Activated CD4-positive, alpha-beta T cell treated with anti-CD3 and anti-CD28 coated beads, Interleukin-2, amount 10 ng/mL, durations not matched to agents 7 days and 5 days (primary cell): ENCODE measurements at regions not wholly inside any gene's neighbourhood (a gene's known extent, or its start where the extent isn't known, plus 50 kb on each side); places are given as distances from the start of the nearest gene placed in this dataset.
A peak's percentile ranks its signal among the peaks of the same experiment; 100 is the strongest.

Experiments
- CTCF ChIA-PET: fragments of 350-600 bp; sonication (Branson Sonifier 250); formaldehyde crosslinking; loops from one replicate; lab custom pipeline; 2021; ENCODE audit warnings: antibody characterized with exemption; lab: Charles Lee
- POLR2A ChIA-PET: fragments of 350-600 bp; sonication (Branson Sonifier 250); formaldehyde crosslinking; loops from one replicate; lab custom pipeline; 2021; ENCODE audit warnings: antibody characterized with exemption; lab: Charles Lee
- DNase-seq: peaks from one replicate; pipeline ENCODE4 v3.0.0-alpha.2; 2020
- H3K27ac Mint-ChIP-seq: one replicate; pipeline ENCODE4 v1.8.0; 2021; ENCODE audit warnings: mild to moderate bottlenecking, moderate library complexity, mixed read lengths
- H3K27me3 Mint-ChIP-seq: one replicate; pipeline ENCODE4 v1.8.0; 2021; ENCODE audit warnings: mixed read lengths
- H3K36me3 Mint-ChIP-seq: one replicate; pipeline ENCODE4 v1.8.0; 2021; ENCODE audit warnings: low read depth, mixed read lengths
- H3K4me1 Mint-ChIP-seq: one replicate; pipeline ENCODE4 v1.8.0; 2021; ENCODE audit warnings: mixed read lengths
- H3K4me3 Mint-ChIP-seq: one replicate; pipeline ENCODE4 v1.8.0; 2021; ENCODE audit warnings: mild to moderate bottlenecking, moderate library complexity, mixed read lengths
- H3K9me3 Mint-ChIP-seq: one replicate; pipeline ENCODE4 v1.8.0; 2021; ENCODE audit warnings: mixed read lengths

DNA sequence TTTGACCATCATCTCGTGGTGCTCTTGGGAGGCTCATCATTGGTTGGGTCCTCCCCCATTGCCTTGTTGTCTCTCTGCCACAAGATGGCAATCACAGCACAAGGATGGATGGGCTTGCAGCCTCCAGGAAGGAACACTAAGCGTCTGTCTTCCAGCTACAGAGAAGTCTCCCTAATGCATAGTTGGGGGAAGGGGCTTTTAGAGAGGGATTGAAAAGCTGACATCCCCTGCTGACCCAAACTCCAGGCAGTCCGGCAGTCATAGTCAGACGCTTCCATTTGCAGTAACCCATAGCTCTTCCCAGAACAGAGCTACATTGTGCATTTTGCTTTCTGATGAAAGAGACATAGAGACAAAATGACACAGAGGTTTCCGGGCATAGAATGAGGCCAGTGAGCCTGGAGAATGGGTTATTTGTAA, 111.4 kb downstream of the UTP18 start:
- peaks cover 14% of the 10 kb centered on the region for H3K4me1 Mint-ChIP-seq
- ChIA-PET POLR2A (interaction anchor here (0.6 kb wide), 1 partner anchor 323 kb away, joined by 3 read pairs; no protein-coding TSS in a partner anchor), CTCF (interaction anchor here (0.6 to 2.0 kb wide), 14 partner anchors 9 to 856 kb away, joined by 3 to 6 read pairs (median 3); no protein-coding TSS in a partner anchor)
- H3K27ac Mint-ChIP-seq: no peak overlapping the region
- no peaks in the 10 kb centered on the region for H3K36me3 Mint-ChIP-seq
- peak; percentile 41 for DNase-seq
- peaks cover 10% of the 10 kb centered on the region for H3K9me3 Mint-ChIP-seq
- no peaks in the 10 kb centered on the region for H3K27me3 Mint-ChIP-seq
- H3K4me3 Mint-ChIP-seq: no peak overlapping the region

DNA sequence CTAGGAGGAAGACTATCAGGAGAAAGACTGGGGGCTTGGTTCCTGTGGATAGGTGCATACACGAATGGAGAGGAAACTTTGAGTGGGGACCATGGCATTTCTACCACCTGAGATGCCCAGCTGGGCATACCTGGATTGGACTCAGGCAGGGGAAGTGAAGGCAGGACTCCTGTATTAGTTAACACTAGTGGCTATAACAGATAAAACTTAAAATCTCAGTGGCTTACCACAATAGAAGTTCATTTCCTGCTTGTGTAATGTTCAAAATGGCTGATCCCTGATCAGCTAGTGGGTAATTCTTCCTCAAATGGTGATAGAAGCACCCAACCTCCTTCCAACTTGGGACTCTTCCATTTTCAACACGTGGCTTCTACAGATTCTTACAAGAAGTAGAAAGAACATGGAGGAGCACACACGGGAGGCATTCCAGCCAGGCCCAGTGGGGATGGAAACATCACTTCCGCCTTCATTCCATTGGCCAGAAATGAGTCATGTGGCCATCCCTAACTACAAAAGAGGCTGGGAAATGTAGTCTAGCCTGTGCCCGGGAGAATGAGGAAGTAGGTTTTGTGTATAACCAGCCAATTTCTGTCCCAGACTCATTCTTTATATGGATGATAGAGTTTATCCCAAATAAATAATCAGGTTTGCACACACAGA, 112.1 kb downstream of the UTP18 start:
- CTCF ChIA-PET: interaction anchor here (0.6 to 2.0 kb wide), 9 partner anchors 8 to 734 kb away, joined by 3 to 6 read pairs (median 4); no protein-coding TSS in a partner anchor
- H3K4me1 Mint-ChIP-seq: peaks cover 14% of the 10 kb centered on the region
- no peak overlapping the region for H3K27ac Mint-ChIP-seq
- H3K27me3 Mint-ChIP-seq: no peaks in the 10 kb centered on the region
- no peaks in the 10 kb centered on the region for H3K36me3 Mint-ChIP-seq
- POLR2A ChIA-PET: interaction anchor here (0.6 kb wide), 1 partner anchor 322 kb away, joined by 3 read pairs; no protein-coding TSS in a partner anchor
- H3K9me3 Mint-ChIP-seq: peaks cover 10% of the 10 kb centered on the region
- H3K4me3 Mint-ChIP-seq: no peak overlapping the region
- peak; percentile 8 for DNase-seq

DNA sequence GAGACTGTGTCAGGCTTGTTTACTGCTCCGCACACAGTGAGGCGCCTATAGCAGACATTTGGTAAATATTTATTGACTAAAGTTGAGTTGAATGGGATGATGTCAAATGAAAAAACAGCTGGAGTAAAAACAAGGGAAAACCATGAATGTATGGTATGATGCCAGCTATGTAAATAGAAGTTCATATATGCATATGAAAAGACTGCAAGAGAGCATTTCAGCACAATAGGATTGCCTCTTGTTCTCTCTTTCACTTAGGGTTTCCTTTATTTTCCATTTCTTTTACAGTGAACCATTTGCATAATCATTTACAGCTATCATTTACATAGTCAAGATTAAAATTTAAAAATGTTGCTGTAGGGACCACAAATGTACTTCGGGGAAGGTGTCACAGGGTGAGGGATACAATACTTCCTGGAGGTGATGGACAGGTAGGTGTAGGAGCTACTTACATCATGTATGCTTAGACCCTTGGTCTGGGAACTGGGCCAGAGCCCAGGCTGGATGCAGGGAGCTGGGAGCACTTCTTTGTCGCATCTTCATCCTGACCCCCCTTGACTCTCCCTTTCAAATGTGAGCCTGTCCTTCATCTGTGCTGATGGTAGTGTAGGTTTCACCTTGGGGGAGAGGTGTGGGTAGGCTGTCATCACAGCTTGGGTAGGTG, 113.3 kb downstream of the UTP18 start:
- Mint-ChIP-seq H3K4me1 (peaks cover 14% of the 10 kb centered on the region), H3K27me3 (no peaks in the 10 kb centered on the region), H3K36me3 (no peaks in the 10 kb centered on the region), H3K4me3 (no peak overlapping the region), H3K27ac (no peak overlapping the region), H3K9me3 (peaks cover 10% of the 10 kb centered on the region)
- ChIA-PET POLR2A (no interaction called here), CTCF (interaction anchor here (1.6 kb wide), 1 partner anchor 9 kb away, joined by 4 read pairs; no protein-coding TSS in a partner anchor)
- no peak for DNase-seq

DNA sequence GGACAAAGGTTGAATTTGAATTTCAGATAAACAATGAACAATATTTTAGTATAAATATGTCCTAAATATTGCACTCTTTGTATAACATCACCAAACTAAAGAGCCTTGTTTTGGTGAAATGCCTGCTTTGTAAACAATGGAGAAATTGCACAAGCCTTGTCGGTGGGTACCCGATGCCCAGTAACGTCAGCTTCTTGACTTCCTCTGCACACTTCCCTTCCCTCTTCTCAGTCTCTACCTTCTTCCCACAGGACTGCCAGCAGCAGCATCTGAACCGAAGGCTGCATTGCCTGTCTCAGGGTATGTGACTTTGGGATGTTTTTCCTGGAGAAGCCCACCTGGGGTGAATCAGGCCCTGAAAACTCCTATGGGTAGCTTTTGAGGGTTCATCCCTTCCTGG, 113.9 kb downstream of the UTP18 start:
- H3K4me3 Mint-ChIP-seq: no peak overlapping the region
- peaks cover 14% of the 10 kb centered on the region for H3K4me1 Mint-ChIP-seq
- H3K9me3 Mint-ChIP-seq: peaks cover 10% of the 10 kb centered on the region
- DNase-seq: no peak
- no peak overlapping the region for H3K27ac Mint-ChIP-seq
- no peaks in the 10 kb centered on the region for H3K27me3 Mint-ChIP-seq
- CTCF ChIA-PET: no interaction called here
- no peaks in the 10 kb centered on the region for H3K36me3 Mint-ChIP-seq
- POLR2A ChIA-PET: no interaction called here

DNA sequence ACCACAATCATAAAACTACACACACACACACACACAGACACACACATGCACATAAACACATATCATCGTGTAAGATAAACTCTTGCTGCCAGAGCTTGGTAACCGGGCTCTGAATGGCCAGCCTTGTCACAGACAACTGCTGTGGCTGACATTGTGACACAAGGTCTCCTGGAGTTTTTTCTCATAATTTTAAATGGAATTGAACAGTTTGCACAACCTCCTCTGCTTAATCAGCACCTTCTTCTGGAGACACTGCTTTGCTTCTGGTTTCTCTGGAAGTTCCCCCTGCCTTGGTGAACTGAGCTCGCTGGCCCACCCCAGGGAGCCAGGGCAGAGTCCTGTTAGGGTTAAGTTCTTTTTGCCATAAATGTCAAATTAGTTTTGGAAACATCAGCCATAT, 115.4 kb downstream of the UTP18 start:
- no peak overlapping the region for H3K4me3 Mint-ChIP-seq
- H3K4me1 Mint-ChIP-seq: peaks cover 14% of the 10 kb centered on the region
- no peak overlapping the region for H3K27ac Mint-ChIP-seq
- no peak for DNase-seq
- POLR2A ChIA-PET: no interaction called here
- H3K36me3 Mint-ChIP-seq: no peaks in the 10 kb centered on the region
- H3K9me3 Mint-ChIP-seq: peaks cover 10% of the 10 kb centered on the region
- H3K27me3 Mint-ChIP-seq: no peaks in the 10 kb centered on the region
- CTCF ChIA-PET: interaction anchor here (1.1 kb wide), 1 partner anchor 10 kb away, joined by 6 read pairs; no protein-coding TSS in a partner anchor

DNA sequence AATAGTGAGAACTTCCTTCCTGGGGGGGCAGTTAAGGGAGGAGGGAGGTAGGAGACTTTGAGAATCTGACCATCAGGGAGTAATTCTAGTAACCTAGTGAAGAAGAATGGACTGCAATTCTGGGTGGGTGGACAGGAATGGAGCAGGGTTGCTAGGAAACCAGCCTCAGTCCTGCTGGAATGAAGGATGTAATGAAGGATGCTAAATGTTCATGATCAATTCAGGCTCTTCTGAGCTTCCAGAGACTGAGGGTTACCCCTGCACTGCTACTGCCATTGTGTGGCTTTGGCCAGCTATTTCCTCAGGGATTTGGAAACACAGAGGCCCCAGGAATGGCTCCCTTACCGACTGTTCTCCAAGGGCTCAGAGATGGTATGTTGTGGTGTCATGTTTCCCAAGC, 116.4 kb downstream of the UTP18 start:
- no peak for DNase-seq
- H3K27ac Mint-ChIP-seq: no peak overlapping the region
- peaks cover 10% of the 10 kb centered on the region for H3K9me3 Mint-ChIP-seq
- no peak overlapping the region for H3K4me3 Mint-ChIP-seq
- H3K36me3 Mint-ChIP-seq: no peaks in the 10 kb centered on the region
- peaks cover 11% of the 10 kb centered on the region for H3K4me1 Mint-ChIP-seq
- POLR2A ChIA-PET: no interaction called here
- CTCF ChIA-PET: interaction anchor here (1.1 kb wide), 1 partner anchor 11 kb away, joined by 6 read pairs; no protein-coding TSS in a partner anchor
- H3K27me3 Mint-ChIP-seq: no peaks in the 10 kb centered on the region

DNA sequence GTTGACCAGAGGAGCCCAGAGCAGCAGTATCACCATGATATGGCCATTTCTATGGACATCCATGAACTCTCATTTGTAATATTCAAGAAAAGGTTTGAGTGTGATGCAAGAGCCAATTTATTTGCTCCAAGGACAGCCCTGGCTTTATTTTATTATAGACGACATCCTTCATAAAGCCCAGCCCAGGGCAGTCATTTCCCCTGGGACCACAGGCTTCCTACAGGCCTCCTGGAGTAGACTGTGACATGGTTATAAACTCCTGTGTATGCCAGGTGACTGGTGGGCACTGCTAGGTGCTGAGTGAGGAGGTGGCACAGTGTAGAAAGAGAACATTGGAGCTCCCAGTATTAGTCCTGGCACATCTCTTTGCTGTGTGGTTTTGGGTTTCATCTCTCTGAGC, 120.9 kb downstream of the UTP18 start:
- ChIA-PET POLR2A (no interaction called here), CTCF (no interaction called here)
- H3K9me3 Mint-ChIP-seq: no peaks in the 10 kb centered on the region
- H3K4me1 Mint-ChIP-seq: no peaks in the 10 kb centered on the region
- H3K27ac Mint-ChIP-seq: no peak overlapping the region
- no peak overlapping the region for H3K4me3 Mint-ChIP-seq
- H3K27me3 Mint-ChIP-seq: no peaks in the 10 kb centered on the region
- H3K36me3 Mint-ChIP-seq: no peaks in the 10 kb centered on the region
- no peak for DNase-seq

DNA sequence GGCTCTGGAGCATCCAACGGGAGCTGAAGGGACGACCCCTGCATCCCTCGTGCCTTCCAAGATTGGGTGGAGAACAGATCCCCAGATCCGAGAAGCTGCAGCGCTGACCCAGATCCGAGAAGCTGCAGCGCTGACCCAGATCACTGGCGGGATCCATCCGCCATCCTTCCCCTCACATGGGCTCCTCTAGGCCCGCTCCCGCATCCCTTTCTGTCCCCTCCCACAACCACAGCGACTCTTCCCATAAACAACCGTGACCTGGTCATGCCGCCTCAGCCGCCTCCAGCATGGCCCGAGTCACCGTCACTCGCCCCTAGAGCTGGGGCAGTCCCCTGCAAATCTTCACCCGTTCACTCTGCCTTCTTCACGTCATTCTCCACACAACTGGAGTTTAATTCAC, 124.9 kb downstream of the UTP18 start:
- Mint-ChIP-seq H3K36me3 (no peaks in the 10 kb centered on the region), H3K9me3 (no peaks in the 10 kb centered on the region), H3K27me3 (peaks cover 2% of the 10 kb centered on the region), H3K4me1 (no peaks in the 10 kb centered on the region), H3K27ac (no peak overlapping the region), H3K4me3 (no peak overlapping the region)
- DNase-seq: no peak
- POLR2A ChIA-PET: no interaction called here
- CTCF ChIA-PET: interaction anchor here (1.5 kb wide), 1 partner anchor 14 kb away, joined by 4 read pairs; no protein-coding TSS in a partner anchor

DNA sequence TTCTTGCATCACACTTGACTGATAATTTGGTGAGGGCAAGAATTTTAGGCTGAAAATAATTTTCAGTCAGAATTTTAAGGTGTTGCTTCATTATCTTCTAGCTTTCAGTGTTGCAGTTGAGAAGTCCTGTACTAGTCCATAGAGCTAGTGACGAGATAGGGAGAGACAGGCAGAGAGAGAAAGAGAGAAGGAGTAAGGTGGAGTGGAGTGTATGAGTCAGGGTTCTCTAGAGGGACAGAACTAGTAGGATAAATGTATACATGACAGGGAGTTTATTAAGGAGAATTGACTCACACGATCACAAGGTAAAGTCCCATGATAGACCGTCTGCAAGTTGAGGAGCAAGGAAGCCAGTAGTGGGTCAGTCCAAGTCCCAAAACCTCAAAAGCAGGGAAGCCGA, 127.2 kb downstream of the UTP18 start:
- Mint-ChIP-seq H3K9me3 (no peaks in the 10 kb centered on the region), H3K4me1 (no peaks in the 10 kb centered on the region), H3K4me3 (no peak overlapping the region), H3K27ac (no peak overlapping the region), H3K27me3 (peaks cover 2% of the 10 kb centered on the region), H3K36me3 (no peaks in the 10 kb centered on the region)
- ChIA-PET POLR2A (no interaction called here), CTCF (no interaction called here)
- no peak for DNase-seq

DNA sequence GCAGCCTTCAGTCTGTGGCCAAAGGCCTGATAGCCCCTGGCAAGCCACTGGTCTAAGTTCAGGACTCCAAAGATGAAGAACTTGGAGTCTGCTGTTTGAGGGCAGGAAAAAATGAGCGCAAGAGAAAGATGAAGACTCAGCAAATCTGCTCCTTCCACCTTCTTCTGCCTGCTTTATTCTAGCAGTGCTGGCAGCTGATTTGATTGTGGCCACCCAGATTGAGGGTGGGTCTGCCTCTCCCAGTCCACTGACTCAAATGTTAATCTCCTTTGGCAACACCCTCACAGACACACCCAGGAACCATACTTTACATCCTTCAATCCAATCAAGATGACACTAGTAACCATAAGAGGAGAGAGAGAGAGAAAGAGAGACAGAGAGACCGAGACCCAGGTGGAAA, 127.6 kb downstream of the UTP18 start:
- Mint-ChIP-seq H3K9me3 (no peaks in the 10 kb centered on the region), H3K27me3 (peaks cover 2% of the 10 kb centered on the region), H3K36me3 (no peaks in the 10 kb centered on the region), H3K27ac (no peak overlapping the region), H3K4me1 (no peaks in the 10 kb centered on the region), H3K4me3 (no peak overlapping the region)
- ChIA-PET POLR2A (no interaction called here), CTCF (no interaction called here)
- DNase-seq: no peak

DNA sequence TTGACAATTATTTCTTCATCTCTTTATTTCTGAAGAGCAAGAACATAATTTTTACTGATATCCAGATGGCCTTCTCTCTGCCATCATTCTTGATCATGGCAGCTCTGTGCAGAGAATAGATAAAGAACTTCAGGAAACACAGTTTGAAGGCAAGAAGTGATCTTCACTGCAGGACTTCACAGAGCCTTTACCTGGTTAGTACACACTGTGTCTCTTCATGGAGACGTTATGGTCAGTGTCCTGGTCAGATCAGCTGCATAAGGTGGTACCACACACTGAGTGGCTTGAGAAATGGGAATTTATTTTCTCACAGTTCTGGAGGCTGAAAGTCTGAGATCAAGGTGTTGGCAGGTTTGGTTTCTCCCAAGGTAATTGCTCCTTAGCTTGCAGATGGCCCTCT, 129.5 kb downstream of the UTP18 start:
- no peaks in the 10 kb centered on the region for H3K9me3 Mint-ChIP-seq
- ChIA-PET POLR2A (no interaction called here), CTCF (no interaction called here)
- H3K4me1 Mint-ChIP-seq: no peaks in the 10 kb centered on the region
- H3K27me3 Mint-ChIP-seq: peaks cover 2% of the 10 kb centered on the region
- no peak overlapping the region for H3K27ac Mint-ChIP-seq
- no peak for DNase-seq
- no peak overlapping the region for H3K4me3 Mint-ChIP-seq
- H3K36me3 Mint-ChIP-seq: no peaks in the 10 kb centered on the region

DNA sequence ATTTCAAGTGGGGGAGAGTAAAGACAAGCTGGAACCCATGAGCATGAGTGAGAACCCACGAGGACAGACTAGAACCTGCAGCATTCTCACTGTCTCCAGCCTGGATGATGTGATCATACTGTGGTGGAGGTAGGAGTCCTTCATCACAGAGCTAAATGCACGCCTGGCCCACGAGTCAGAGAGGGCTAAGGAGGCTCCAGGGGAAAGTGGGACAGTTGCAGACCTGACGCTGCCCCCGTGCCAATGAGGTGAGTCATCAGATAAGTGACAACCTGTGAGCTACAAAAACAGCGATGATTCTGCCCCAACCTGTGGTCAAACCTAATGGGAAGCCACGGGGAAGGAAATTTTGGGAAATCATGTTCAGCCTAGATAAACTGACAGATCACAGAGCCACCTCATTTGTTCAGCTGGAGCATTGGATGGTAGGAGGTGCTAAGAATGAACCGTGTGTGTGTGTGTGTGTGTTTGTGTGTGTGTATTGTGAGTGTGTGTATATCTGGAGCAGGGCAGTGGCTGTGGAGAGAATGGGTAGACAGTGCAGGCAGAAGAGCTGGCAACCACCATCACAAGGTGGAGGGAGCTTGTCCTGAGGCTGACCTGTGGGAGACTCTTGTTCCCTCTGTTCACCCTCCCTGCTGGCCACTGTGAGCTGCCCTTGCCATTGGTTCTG, 131.8 kb downstream of the UTP18 start:
- CTCF ChIA-PET: interaction anchor here (1.0 to 1.3 kb wide), 2 partner anchors 16 to 145 kb away, joined by 4 read pairs; no protein-coding TSS in a partner anchor

DNA sequence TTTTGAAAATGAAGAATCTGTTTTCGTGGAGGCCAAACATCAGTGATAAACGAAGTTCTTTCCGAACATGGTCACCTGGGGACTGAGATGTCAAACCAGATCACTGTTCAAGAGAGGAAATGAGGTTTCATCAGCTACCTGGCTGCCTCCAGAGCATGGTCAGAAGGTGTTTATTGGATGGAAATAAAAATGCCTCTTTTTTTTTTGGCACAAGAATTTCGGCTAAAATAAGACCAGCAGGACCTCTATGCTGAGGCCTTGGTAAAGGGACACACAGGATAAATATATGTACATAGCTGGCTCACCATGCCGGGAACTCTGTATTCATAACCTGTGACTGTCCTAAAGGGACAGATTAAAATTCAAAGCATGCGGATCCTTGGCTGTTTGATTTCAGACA, 135.3 kb downstream of the UTP18 start:
- H3K4me1 Mint-ChIP-seq: no peaks in the 10 kb centered on the region
- ChIA-PET CTCF (no interaction called here), POLR2A (no interaction called here)
- no peaks in the 10 kb centered on the region for H3K36me3 Mint-ChIP-seq
- no peaks in the 10 kb centered on the region for H3K9me3 Mint-ChIP-seq
- no peaks in the 10 kb centered on the region for H3K27me3 Mint-ChIP-seq
- no peak overlapping the region for H3K4me3 Mint-ChIP-seq
- no peak overlapping the region for H3K27ac Mint-ChIP-seq
- no peak for DNase-seq

More for the DNA sequence above, 131.8 kb downstream of the UTP18 start:
- Mint-ChIP-seq H3K36me3 (no peaks in the 10 kb centered on the region), H3K4me1 (no peaks in the 10 kb centered on the region), H3K27ac (no peak overlapping the region), H3K27me3 (peaks cover 2% of the 10 kb centered on the region), H3K9me3 (no peaks in the 10 kb centered on the region), H3K4me3 (no peak overlapping the region)
- no peak for DNase-seq
- POLR2A ChIA-PET: no interaction called here
